Thoracic aorta (tissue), 2 donors: ENCODE measurements at regions not wholly inside any gene's neighbourhood (a gene's known extent, or its start where the extent isn't known, plus 50 kb on each side); places are given as distances from the start of the nearest gene placed in this dataset.

Experiments
- ATAC-seq: fragments of 150-250 bp; one replicate; pipeline ENCODE4 v1.8.0; 2017; ENCODE audit warnings: low read depth; ENCODE audit not compliant: insufficient number of reproducible peaks, low FRiP score
- DNase-seq: peaks from one replicate; pipeline ENCODE4 v3.0.0-alpha.2; 2020; ENCODE audit warnings: low spot score
- H3K27ac ChIP-seq, 2 donors: fragments of 200-600 bp; sonication (generic); 1 replicate in 1 of 2; 2 replicates in 1 of 2; pipeline ENCODE4 v1.5.1; 2016; ENCODE audit warnings: mild to moderate bottlenecking in 2 of 2, moderate library complexity in 2 of 2
- H3K27me3 ChIP-seq: fragments of 200-600 bp; sonication (generic); replicated peaks from 2 replicates; pipeline ENCODE4 v1.6.0; 2016; ENCODE audit warnings: mild to moderate bottlenecking; ENCODE audit not compliant: insufficient read depth
- H3K36me3 ChIP-seq: fragments of 200-600 bp; sonication (generic); one replicate; pipeline ENCODE4 v1.5.1; 2016
- H3K4me1 ChIP-seq, 2 donors: fragments of 200-600 bp; sonication (generic); 1 replicate in 1 of 2; 2 replicates in 1 of 2; pipeline versions ENCODE4 v1.5.1 to v1.6.0; 2016; ENCODE audit warnings: low read depth in 2 of 2, mild to moderate bottlenecking in 1 of 2; ENCODE audit not compliant: control insufficient read depth in 1 of 2
- H3K4me3 ChIP-seq: fragments of 200-600 bp; sonication (generic); 2 replicates; pipeline ENCODE4 v1.5.1; 2016; ENCODE audit warnings: mild to moderate bottlenecking
- H3K9me3 ChIP-seq: fragments of 200-600 bp; sonication (generic); 2 replicates; pipeline ENCODE4 v1.5.1; 2016
- CTCF ChIP-seq: fragments of 200-600 bp; sonication (generic); IDR thresholded peaks from one replicate; pipeline ENCODE4 v1.5.1; 2019; ENCODE audit warnings: antibody characterized with exemption

- Histone ChIP-seq H3K36me3 (no peaks in the 10 kb centered on the region), H3K27me3 (no peaks in the 10 kb centered on the region), H3K9me3 (no peaks in the 10 kb centered on the region), H3K4me1 (no peaks in the 10 kb centered on the region), H3K27ac (no peak overlapping the region), H3K4me3 (no peak overlapping the region)
- TF ChIP-seq CTCF: no peak
- DNase-seq (no peak), ATAC-seq (no peak)
Measured at GRCh38 chr7:16084875-16085274, 336.5 kb downstream of the CRPPA start.

DNA sequence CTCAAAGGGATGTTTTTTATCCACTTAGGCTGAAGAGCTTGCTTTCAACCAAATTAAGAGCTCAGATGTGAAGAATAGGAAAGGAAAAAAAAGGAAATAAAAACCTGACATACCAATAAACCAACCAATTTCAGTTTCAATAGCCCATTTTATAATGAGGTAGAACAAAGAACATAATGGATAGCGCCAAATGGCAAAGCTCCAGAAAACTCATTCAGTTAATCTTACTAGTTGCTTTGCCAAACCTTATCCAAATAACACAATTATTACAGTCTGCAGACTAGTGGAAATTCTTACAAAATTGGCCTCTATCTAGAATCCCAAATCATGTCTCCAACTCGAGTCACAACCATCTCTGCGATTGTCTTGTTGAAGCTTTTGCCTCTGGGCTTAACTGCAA is 337.0 kb downstream of the CRPPA start:
- no peak overlapping the region for H3K27ac ChIP-seq
- H3K4me1 ChIP-seq: no peaks in the 10 kb centered on the region
- no peaks in the 10 kb centered on the region for H3K36me3 ChIP-seq
- TF ChIP-seq CTCF: no peak
- H3K27me3 ChIP-seq: no peaks in the 10 kb centered on the region
- H3K4me3 ChIP-seq: no peak overlapping the region
- no peaks in the 10 kb centered on the region for H3K9me3 ChIP-seq
- DNase-seq (no peak), ATAC-seq (no peak)

GRCh38 chr7:16083931-16084330 is 337.4 kb downstream of the CRPPA start:
- Histone ChIP-seq H3K36me3 (no peaks in the 10 kb centered on the region), H3K4me3 (no peak overlapping the region), H3K27me3 (no peaks in the 10 kb centered on the region), H3K4me1 (no peaks in the 10 kb centered on the region), H3K27ac (no peak overlapping the region), H3K9me3 (no peaks in the 10 kb centered on the region)
- ATAC-seq (no peak), DNase-seq (no peak)
- no peak for TF ChIP-seq CTCF

DNA sequence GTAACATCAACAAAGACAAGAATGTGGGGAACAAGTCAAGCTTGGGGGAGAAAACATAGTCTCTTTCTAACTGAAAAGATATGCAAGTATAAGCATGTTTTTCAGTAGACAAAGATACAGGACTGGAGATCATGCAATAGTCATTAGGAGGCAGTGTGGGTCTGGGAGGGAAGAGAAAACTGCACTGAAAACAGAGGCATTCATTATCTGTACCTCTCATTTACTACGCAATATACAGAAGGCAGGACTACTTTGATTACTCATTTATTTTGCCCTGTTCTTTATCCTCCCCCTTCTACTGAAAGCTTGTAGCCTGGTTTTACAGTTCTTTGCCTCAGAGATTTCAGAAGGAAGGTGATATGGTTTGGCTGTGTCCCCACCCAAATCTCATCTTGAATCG is 341.2 kb downstream of the CRPPA start:
- H3K36me3 ChIP-seq: no peaks in the 10 kb centered on the region
- TF ChIP-seq CTCF: no peak
- H3K27ac ChIP-seq: no peak overlapping the region

DNA sequence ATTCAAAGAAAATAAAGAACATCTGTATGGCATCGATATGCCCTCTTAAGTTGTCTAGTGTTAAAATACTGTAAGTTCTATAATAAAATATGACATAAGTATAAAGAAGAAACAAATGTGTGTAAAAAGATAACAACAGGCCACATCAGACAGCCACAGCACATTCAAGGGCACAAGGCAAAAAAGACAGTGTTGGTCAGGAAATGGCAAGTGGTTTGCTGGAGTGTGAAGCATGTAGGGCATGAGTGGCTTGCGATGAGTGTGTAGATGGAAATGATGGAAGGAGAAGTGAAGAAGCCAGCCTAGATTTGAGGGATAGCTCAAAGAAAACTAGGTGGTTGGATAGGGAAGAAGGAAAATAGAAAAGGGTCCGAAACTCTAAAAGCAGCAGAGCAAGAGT is 341.6 kb downstream of the CRPPA start:
- no peak for ATAC-seq
- no peaks in the 10 kb centered on the region for H3K36me3 ChIP-seq
- H3K4me1 ChIP-seq: no peaks in the 10 kb centered on the region
- H3K4me3 ChIP-seq: no peak overlapping the region
- no peak for TF ChIP-seq CTCF
- no peak overlapping the region for H3K27ac ChIP-seq
- H3K9me3 ChIP-seq: no peaks in the 10 kb centered on the region
- no peak for DNase-seq
- H3K27me3 ChIP-seq: no peaks in the 10 kb centered on the region

More for the DNA sequence above, 341.2 kb downstream of the CRPPA start:
- H3K9me3 ChIP-seq: no peaks in the 10 kb centered on the region
- no peak for DNase-seq
- ATAC-seq: no peak
- H3K4me1 ChIP-seq: no peaks in the 10 kb centered on the region
- no peaks in the 10 kb centered on the region for H3K27me3 ChIP-seq
- H3K4me3 ChIP-seq: no peak overlapping the region
